Endodermal cell (in vitro differentiated cells): ENCODE measurements at regions not wholly inside any gene's neighbourhood (a gene's known extent, or its start where the extent isn't known, plus 50 kb on each side); places are given as distances from the start of the nearest gene placed in this dataset.

ENCODE experiments used
- DNase-seq: peaks from one replicate; pipeline ENCODE4 v3.0.0-alpha.2; 2017
- H3K27ac ChIP-seq: 2 replicates; pipeline ENCODE4 v1.5.1; 2013; ENCODE audit warnings: mild to moderate bottlenecking, low read depth, low read length, moderate library complexity
- H3K27me3 ChIP-seq: 2 replicates; pipeline ENCODE4 v1.6.1; 2013; ENCODE audit warnings: mild to moderate bottlenecking, low read length, moderate library complexity; ENCODE audit not compliant: insufficient read depth, control insufficient read depth, poor library complexity, severe bottlenecking
- H3K36me3 ChIP-seq: 2 replicates; pipeline ENCODE4 v1.7.0; 2013; ENCODE audit warnings: mild to moderate bottlenecking, low read length, moderate library complexity; ENCODE audit not compliant: control insufficient read depth, insufficient read depth
- H3K4me1 ChIP-seq: one replicate; pipeline ENCODE4 v1.7.0; 2013; ENCODE audit warnings: low read length; ENCODE audit not compliant: control insufficient read depth, insufficient read depth
- H3K4me3 ChIP-seq: 2 replicates; pipeline ENCODE4 v1.5.1; 2013; ENCODE audit warnings: mild to moderate bottlenecking, low read length, moderate library complexity
- H3K9ac ChIP-seq: 2 replicates; pipeline ENCODE4 v1.6.1; 2013; ENCODE audit warnings: mild to moderate bottlenecking, low read length, moderate library complexity; ENCODE audit not compliant: poor library complexity, severe bottlenecking; ENCODE audit errors: extremely low read depth
- H3K9me3 ChIP-seq: 2 replicates; pipeline ENCODE4 v1.6.1; 2013; ENCODE audit warnings: mild to moderate bottlenecking, low read length, moderate library complexity; ENCODE audit not compliant: control insufficient read depth
- H3K27ac Mint-ChIP-seq: 2 replicates; pipeline ENCODE4 v1.8.0; 2020; ENCODE audit warnings: mixed read lengths
- H3K27me3 Mint-ChIP-seq: 2 replicates; pipeline ENCODE4 v1.8.0; 2021; ENCODE audit warnings: mild to moderate bottlenecking, mixed read lengths; ENCODE audit not compliant: insufficient read depth
- H3K36me3 Mint-ChIP-seq: 2 replicates; pipeline ENCODE4 v1.8.0; 2020; ENCODE audit warnings: low read depth, mixed read lengths
- H3K4me1 Mint-ChIP-seq: 2 replicates; pipeline ENCODE4 v1.8.0; 2020; ENCODE audit warnings: mixed read lengths
- H3K4me3 Mint-ChIP-seq: 2 replicates; pipeline ENCODE4 v1.8.0; 2020; ENCODE audit warnings: mild to moderate bottlenecking, moderate library complexity, mixed read lengths
- H3K9me3 Mint-ChIP-seq: 2 replicates; pipeline ENCODE4 v1.8.0; 2020; ENCODE audit warnings: mild to moderate bottlenecking, mixed read lengths
- CTCF ChIP-seq: fragments of 200-600 bp; sonication (generic); conservative IDR thresholded peaks from 2 replicates; pipeline ENCODE4 v1.5.0; 2021; ENCODE audit warnings: antibody characterized with exemption, mild to moderate bottlenecking
- WGBS, 2 experiments: methylation state at CpG; one replicate each; pipeline versions ENCODE4 v1.1.5 to v1.1.7; 2013; ENCODE audit warnings: missing lambda C conversion rate in 2 of 2, mixed read lengths in 1 of 2; ENCODE audit not compliant: insufficient coverage in 1 of 2, insufficient read length in 1 of 2; 5-methylcytosine and 5-hydroxymethylcytosine counted together

- TF ChIP-seq CTCF, result no peak
- H3K9me3 Mint-ChIP-seq, result no peaks in the 10 kb centered on the region
- no peak overlapping the region for H3K4me3 Mint-ChIP-seq
- H3K36me3 Mint-ChIP-seq, result no peaks in the 10 kb centered on the region
- Histone ChIP-seq H3K9ac (no peak overlapping the region), H3K27ac (no peak overlapping the region), H3K9me3 (no peaks in the 10 kb centered on the region), H3K27me3 (no peaks in the 10 kb centered on the region), H3K4me1 (no peaks in the 10 kb centered on the region), H3K4me3 (no peak overlapping the region), H3K36me3 (no peaks in the 10 kb centered on the region)
- H3K27me3 Mint-ChIP-seq, result no peaks in the 10 kb centered on the region
- H3K4me1 Mint-ChIP-seq, result no peaks in the 10 kb centered on the region
- WGBS, 2 experiments, result 87% methylated on average over 1 of the region's 1 CpG; no CpG with 5 or more reads in 1 of the 2 experiments
- no peak for DNase-seq
- H3K27ac Mint-ChIP-seq, result no peak overlapping the region
These were observed 219.6 kb upstream of the POU1F1 start for GRCh38 chr3:87495938-87496337.

GRCh38 chr3:87494264-87494663 lies 217.9 kb upstream of the POU1F1 start:
- no peaks in the 10 kb centered on the region for H3K9me3 Mint-ChIP-seq
- no peaks in the 10 kb centered on the region for H3K27me3 ChIP-seq
- no peaks in the 10 kb centered on the region for H3K36me3 ChIP-seq
- H3K9ac ChIP-seq, result no peak overlapping the region
- H3K27ac ChIP-seq, result no peak overlapping the region
- no peaks in the 10 kb centered on the region for H3K9me3 ChIP-seq
- H3K4me3 ChIP-seq, result no peak overlapping the region
- TF ChIP-seq CTCF, result no peak
- H3K36me3 Mint-ChIP-seq, result no peaks in the 10 kb centered on the region
- H3K27ac Mint-ChIP-seq, result no peak overlapping the region
- 77 to 100% methylated on average over 1 of the region's 1 CpG for WGBS, 2 experiments
- H3K4me1 Mint-ChIP-seq, result no peaks in the 10 kb centered on the region
- no peaks in the 10 kb centered on the region for H3K4me1 ChIP-seq
- no peaks in the 10 kb centered on the region for H3K27me3 Mint-ChIP-seq
- H3K4me3 Mint-ChIP-seq, result no peak overlapping the region
- no peak for DNase-seq

GRCh38 chr3:87491843-87492242 lies 215.5 kb upstream of the POU1F1 start:
- Histone ChIP-seq H3K36me3 (no peaks in the 10 kb centered on the region), H3K27ac (no peak overlapping the region), H3K9me3 (no peaks in the 10 kb centered on the region), H3K27me3 (no peaks in the 10 kb centered on the region), H3K4me3 (no peak overlapping the region), H3K4me1 (no peaks in the 10 kb centered on the region), H3K9ac (no peak overlapping the region)
- no peak overlapping the region for H3K27ac Mint-ChIP-seq
- no peaks in the 10 kb centered on the region for H3K9me3 Mint-ChIP-seq
- DNase-seq, result no peak
- no peaks in the 10 kb centered on the region for H3K36me3 Mint-ChIP-seq
- TF ChIP-seq CTCF, result no peak
- 97 to 100% methylated on average over 1 to 2 of the region's 2 CpGs for WGBS, 2 experiments
- H3K4me1 Mint-ChIP-seq, result no peaks in the 10 kb centered on the region
- no peak overlapping the region for H3K4me3 Mint-ChIP-seq
- no peaks in the 10 kb centered on the region for H3K27me3 Mint-ChIP-seq
